Mesenchymal stem cell (in vitro differentiated cells and primary cell): ENCODE measurements at regions not wholly inside any gene's neighbourhood (a gene's known extent, or its start where the extent isn't known, plus 50 kb on each side); places are given as distances from the start of the nearest gene placed in this dataset.
"Not testable (repeated sequence)": the region's sequence is repeated elsewhere in the genome, so short reads cannot be mapped to it uniquely, and the experiment has no call there.

Experiments used
- DNase-seq: peaks from one replicate; pipeline ENCODE4 v3.0.0-alpha.2; 2013
- H2AFZ ChIP-seq: one replicate; pipeline ENCODE4 v1.6.1; 2013; ENCODE audit warnings: low read depth, mild to moderate bottlenecking, control low read depth, inconsistent platforms, low read length, moderate library complexity
- H2AK5ac ChIP-seq: 2 replicates; pipeline ENCODE4 v1.6.1; 2013; ENCODE audit warnings: low read length, moderate library complexity, mild to moderate bottlenecking, inconsistent platforms; ENCODE audit not compliant: severe bottlenecking
- H2BK120ac ChIP-seq: one replicate; pipeline ENCODE4 v1.6.1; 2013; ENCODE audit warnings: low read depth, mild to moderate bottlenecking, inconsistent platforms, low read length, moderate library complexity
- H2BK12ac ChIP-seq, 2 experiments: one replicate each; pipeline ENCODE4 v1.6.1; 2013; ENCODE audit warnings: inconsistent platforms in 2 of 2, low read length in 2 of 2, mild to moderate bottlenecking in 2 of 2, moderate library complexity in 2 of 2, control low read depth in 1 of 2
- H2BK15ac ChIP-seq: one replicate; pipeline ENCODE4 v1.6.1; 2013; ENCODE audit warnings: mild to moderate bottlenecking, low read depth, inconsistent platforms; ENCODE audit not compliant: poor library complexity, severe bottlenecking
- H2BK5ac ChIP-seq: 2 replicates; pipeline ENCODE4 v1.6.1; 2013; ENCODE audit warnings: low read depth, mild to moderate bottlenecking, low read length, control low read depth, inconsistent platforms; ENCODE audit not compliant: poor library complexity, severe bottlenecking
- H3K14ac ChIP-seq, 2 experiments: one replicate each; pipeline ENCODE4 v1.6.1; 2013; ENCODE audit warnings: inconsistent platforms in 2 of 2, low read length in 2 of 2, control low read depth in 1 of 2, mild to moderate bottlenecking in 1 of 2, moderate library complexity in 1 of 2
- H3K18ac ChIP-seq, 2 experiments: one replicate each; pipeline ENCODE4 v1.6.1; 2013; ENCODE audit warnings: inconsistent platforms in 2 of 2, low read length in 2 of 2, control low read depth in 1 of 2, low read depth in 1 of 2, mild to moderate bottlenecking in 1 of 2
- H3K23ac ChIP-seq, 2 experiments: one replicate each; pipeline ENCODE4 v1.6.1; 2013; ENCODE audit warnings: inconsistent platforms in 2 of 2, low read length in 2 of 2, mild to moderate bottlenecking in 2 of 2, moderate library complexity in 2 of 2, control low read depth in 1 of 2
- H3K27ac ChIP-seq: 2 replicates; pipeline ENCODE4 v1.5.1; 2013; ENCODE audit warnings: mild to moderate bottlenecking, moderate library complexity, low read length, control low read depth, inconsistent platforms; ENCODE audit not compliant: poor library complexity, severe bottlenecking
- H3K27me3 ChIP-seq, 2 experiments: 2 replicates each; pipeline versions ENCODE4 v1.6.1 to v1.7.0; 2013; ENCODE audit warnings: low read length in 2 of 2, mild to moderate bottlenecking in 2 of 2, moderate library complexity in 2 of 2, control low read depth in 1 of 2, inconsistent platforms in 1 of 2; ENCODE audit not compliant: control insufficient read depth in 1 of 2, insufficient read depth in 1 of 2
- H3K36me3 ChIP-seq, 2 experiments: 2 replicates each; pipeline versions ENCODE4 v1.6.1 to v1.7.0; 2013; ENCODE audit warnings: low read length in 2 of 2, control low read depth in 1 of 2, inconsistent platforms in 1 of 2, low read depth in 1 of 2, mild to moderate bottlenecking in 1 of 2; ENCODE audit not compliant: insufficient read depth in 2 of 2, control insufficient read depth in 1 of 2
- H3K4ac ChIP-seq, 2 experiments: one replicate each; pipeline ENCODE4 v1.6.1; 2013; ENCODE audit warnings: inconsistent platforms in 2 of 2, low read length in 2 of 2, mild to moderate bottlenecking in 2 of 2, moderate library complexity in 2 of 2, control low read depth in 1 of 2, low read depth in 1 of 2
- H3K4me1 ChIP-seq: 2 replicates; pipeline ENCODE4 v1.6.1; 2013; ENCODE audit warnings: low read depth, low read length, control low read depth; ENCODE audit not compliant: control insufficient read depth, insufficient read depth
- H3K4me2 ChIP-seq: 2 replicates; pipeline ENCODE4 v1.6.1; 2013; ENCODE audit warnings: low read length, mild to moderate bottlenecking, inconsistent platforms; ENCODE audit not compliant: poor library complexity, severe bottlenecking
- H3K4me3 ChIP-seq, 2 experiments: 2 replicates each; pipeline versions ENCODE4 v1.5.1 to v1.7.0; 2013; ENCODE audit warnings: low read length in 2 of 2, mild to moderate bottlenecking in 2 of 2, control low read depth in 1 of 2, low read depth in 1 of 2; ENCODE audit not compliant: insufficient read depth in 1 of 2
- H3K79me1 ChIP-seq: replicated peaks from 2 replicates; pipeline ENCODE4 v1.6.1; 2013; ENCODE audit warnings: mild to moderate bottlenecking, control low read depth, low read length, inconsistent platforms; ENCODE audit not compliant: poor library complexity, severe bottlenecking
- H3K9ac ChIP-seq: 2 replicates; pipeline ENCODE4 v1.7.0; 2013; ENCODE audit warnings: mild to moderate bottlenecking, low read length, moderate library complexity
- H3K9me3 ChIP-seq: 2 replicates; pipeline ENCODE4 v1.7.0; 2013; ENCODE audit warnings: mild to moderate bottlenecking, low read length; ENCODE audit not compliant: control insufficient read depth
- H4K8ac ChIP-seq: one replicate; pipeline ENCODE4 v1.6.1; 2013; ENCODE audit warnings: inconsistent platforms, mild to moderate bottlenecking, low read length, moderate library complexity
- H4K91ac ChIP-seq: one replicate; pipeline ENCODE4 v1.6.1; 2013; ENCODE audit warnings: mild to moderate bottlenecking, low read length, inconsistent platforms
- WGBS: methylation state at CpG from one replicate; pipeline ENCODE4 v1.1.7; 2013; ENCODE audit warnings: mixed read lengths; 5-methylcytosine and 5-hydroxymethylcytosine counted together

GRCh38 chr10:117430535-117430934, 55.3 kb upstream of the PDZD8 start:
- H3K9me3 ChIP-seq, H3K36me3 ChIP-seq, H3K79me1 ChIP-seq, H3K27ac ChIP-seq, DNase-seq, H3K23ac ChIP-seq, H2AFZ ChIP-seq, H3K4ac ChIP-seq, H3K4me2 ChIP-seq, H3K9ac ChIP-seq, H3K4me3 ChIP-seq, H3K14ac ChIP-seq, H2BK12ac ChIP-seq, H2BK5ac ChIP-seq, H2AK5ac ChIP-seq, H3K18ac ChIP-seq, H4K8ac ChIP-seq, H2BK15ac ChIP-seq, H2BK120ac ChIP-seq, H4K91ac ChIP-seq, H3K4me1 ChIP-seq: not testable (repeated sequence)
- no CpG with 5 or more reads among the region's 2 CpGs for WGBS
- peaks cover 6 to 25% of the 10 kb centered on the region in 2 experiments for H3K27me3 ChIP-seq

- peaks cover 2% of the 10 kb centered on the region for H3K4me1 ChIP-seq
- no peak overlapping the region for H2AFZ ChIP-seq
- whole genome bisulfite sequencing: 67% methylated on average over 2 of the region's 2 CpGs
These were observed 54.5 kb upstream of the PDZD8 start for GRCh38 chr10:117429643-117430265.

GRCh38 chr10:117427356-117427755, 52.1 kb upstream of the PDZD8 start:
- Histone ChIP-seq H3K27me3 (peaks cover 8 to 14% of the 10 kb centered on the region in 2 experiments), H2AFZ (no peak overlapping the region), H3K4me3 (no peak overlapping the region), H4K91ac (no peak overlapping the region), H3K79me1 (no peaks in the 10 kb centered on the region), H3K4me1 (peaks cover 2% of the 10 kb centered on the region), H2BK15ac (no peak overlapping the region), H3K18ac (no peak overlapping the region), H3K9me3 (no peaks in the 10 kb centered on the region), H2AK5ac (no peak overlapping the region), H3K4ac (no peak overlapping the region), H3K27ac (no peak overlapping the region), H2BK12ac (no peak overlapping the region), H4K8ac (no peak overlapping the region), H3K4me2 (no peak overlapping the region), H3K14ac (no peak overlapping the region), H3K9ac (no peak overlapping the region), H3K36me3 (no peaks in the 10 kb centered on the region), H2BK5ac (no peak overlapping the region), H2BK120ac (no peak overlapping the region), H3K23ac (no peak overlapping the region)
- 96% methylated on average over 4 of the region's 4 CpGs for WGBS
- DNase-seq: no peak

More at GRCh38 chr10:117429643-117430265, 54.5 kb upstream of the PDZD8 start:
- Histone ChIP-seq H3K14ac (no peak overlapping the region), H3K9ac (no peak overlapping the region), H4K91ac (no peak overlapping the region), H3K27me3 (peaks cover 6 to 25% of the 10 kb centered on the region in 2 experiments), H2BK5ac (no peak overlapping the region), H3K4me2 (no peak overlapping the region), H3K4me3 (no peak overlapping the region), H3K23ac (no peak overlapping the region), H2BK15ac (no peak overlapping the region), H3K79me1 (no peaks in the 10 kb centered on the region), H3K4ac (no peak overlapping the region), H3K9me3 (no peaks in the 10 kb centered on the region), H2BK120ac (no peak overlapping the region), H3K18ac (no peak overlapping the region), H4K8ac (no peak overlapping the region), H3K36me3 (no peaks in the 10 kb centered on the region), H2BK12ac (no peak overlapping the region), H3K27ac (no peak overlapping the region), H2AK5ac (no peak overlapping the region)
- no peak for DNase-seq

GRCh38 chr10:117425974-117426566, 50.8 kb upstream of the PDZD8 start:
- no peak overlapping the region for H2BK120ac ChIP-seq
- no peak overlapping the region for H2AFZ ChIP-seq
- H4K91ac ChIP-seq: no peak overlapping the region
- no peak overlapping the region for H3K27ac ChIP-seq
- peaks cover 8 to 18% of the 10 kb centered on the region in 2 experiments for H3K27me3 ChIP-seq
- peaks cover 2% of the 10 kb centered on the region for H3K4me1 ChIP-seq
- no peak overlapping the region for H3K4me3 ChIP-seq
- no peak overlapping the region for H4K8ac ChIP-seq
- H3K18ac ChIP-seq: no peak overlapping the region
- H3K4ac ChIP-seq: no peak overlapping the region
- H2AK5ac ChIP-seq: no peak overlapping the region
- no peak overlapping the region for H3K4me2 ChIP-seq
- no peak overlapping the region for H3K14ac ChIP-seq
- H3K9ac ChIP-seq: no peak overlapping the region
- no peak for DNase-seq
- no peak overlapping the region for H2BK5ac ChIP-seq
- no peak overlapping the region for H2BK12ac ChIP-seq
- H3K79me1 ChIP-seq: no peaks in the 10 kb centered on the region
- no peak overlapping the region for H3K23ac ChIP-seq
- WGBS: 62% methylated on average over 5 of the region's 5 CpGs
- no peaks in the 10 kb centered on the region for H3K36me3 ChIP-seq
- no peaks in the 10 kb centered on the region for H3K9me3 ChIP-seq
- H2BK15ac ChIP-seq: no peak overlapping the region
